GM10248 (cell line): ENCODE measurements at regions not wholly inside any gene's neighbourhood (a gene's known extent, or its start where the extent isn't known, plus 50 kb on each side); places are given as distances from the start of the nearest gene placed in this dataset.

Experiments
- CTCF ChIA-PET: fragments of 300-600 bp; sonication (Branson Sonifier 250); formaldehyde crosslinking; extraction: SDS; loops from one replicate; lab custom pipeline; 2021; ENCODE audit warnings: antibody characterized with exemption; lab: Yijun Ruan, JAX
- POLR2A ChIA-PET: fragments of 350-650 bp; sonication (Branson Sonifier 250); formaldehyde crosslinking; extraction: SDS; loops from one replicate; lab custom pipeline; 2020; ENCODE audit warnings: antibody characterized with exemption; lab: Yijun Ruan, JAX
- DNase-seq: peaks from one replicate; pipeline ENCODE4 v3.0.0; 2012; ENCODE audit errors: extremely low spot score
- CTCF ChIP-seq: IDR thresholded peaks from 2 replicates; pipeline ENCODE4 v1.5.1; 2012; ENCODE audit warnings: mild to moderate bottlenecking, low read depth; ENCODE audit errors: extremely low read depth, missing control alignments, control extremely low read depth

- ChIA-PET CTCF (interaction anchor here (1.0 to 1.4 kb wide), 2 partner anchors 12 to 99 kb away, joined by 3 read pairs; no protein-coding TSS in a partner anchor), POLR2A (no interaction called here)
- TF ChIP-seq CTCF, result no peak
- DNase-seq, result no peak
These were observed 73.2 kb upstream of the JAG1 start for GRCh38 chr20:10747019-10747418.

DNA sequence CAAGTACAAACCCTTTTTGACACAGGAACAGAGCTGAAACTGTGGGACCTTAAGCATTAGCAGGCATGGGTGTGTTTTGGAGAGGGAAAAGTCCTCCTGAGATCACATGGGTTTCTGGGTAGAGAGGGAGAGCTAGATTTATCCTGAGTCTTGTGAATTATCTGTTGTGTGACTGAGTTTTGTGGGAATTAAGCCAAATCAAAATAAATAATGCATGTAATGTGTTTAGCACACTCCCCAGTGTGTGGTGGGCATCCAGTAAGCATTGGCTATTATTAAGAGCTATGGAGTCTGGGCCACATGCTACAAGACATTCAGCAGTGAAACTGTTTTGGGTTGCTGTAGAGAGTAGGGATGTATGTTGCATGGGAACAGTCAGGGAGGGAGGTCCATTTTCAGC, 75.3 kb upstream of the JAG1 start:
- TF ChIP-seq CTCF, result no peak
- POLR2A ChIA-PET, result no interaction called here
- no peak for DNase-seq
- CTCF ChIA-PET, result interaction anchor here (0.7 to 1.4 kb wide), 3 partner anchors 24 to 36 kb away, joined by 3 read pairs; no protein-coding TSS in a partner anchor

GRCh38 chr20:10752206-10752605, 78.4 kb upstream of the JAG1 start:
- CTCF ChIA-PET, result interaction anchor here (1.6 kb wide), 1 partner anchor 12 kb away, joined by 4 read pairs; no protein-coding TSS in a partner anchor
- no peak for TF ChIP-seq CTCF
- DNase-seq, result no peak
- POLR2A ChIA-PET, result no interaction called here

- ChIA-PET POLR2A (no interaction called here), CTCF (interaction anchor here (1.6 kb wide), 1 partner anchor 9 kb away, joined by 3 read pairs; no protein-coding TSS in a partner anchor)
- no peak for DNase-seq
- TF ChIP-seq CTCF, result no peak
These were observed 81.0 kb upstream of the JAG1 start for GRCh38 chr20:10754824-10755223.

GRCh38 chr20:10758446-10758845, 84.6 kb upstream of the JAG1 start:
- TF ChIP-seq CTCF, result no peak
- POLR2A ChIA-PET, result no interaction called here
- CTCF ChIA-PET, result interaction anchor here (1.2 to 1.4 kb wide), 3 partner anchors 12 to 62 kb away, joined by 3 read pairs; no protein-coding TSS in a partner anchor
- no peak for DNase-seq

- DNase-seq, result no peak
- ChIA-PET POLR2A (no interaction called here), CTCF (no interaction called here)
- no peak for TF ChIP-seq CTCF
These were observed 87.4 kb upstream of the JAG1 start for GRCh38 chr20:10761232-10761631.
